HFFc6 (cell line): ENCODE measurements at regions not wholly inside any gene's neighbourhood (a gene's known extent, or its start where the extent isn't known, plus 50 kb on each side); places are given as distances from the start of the nearest gene placed in this dataset.
A peak's percentile ranks its signal among the peaks of the same experiment; 100 is the strongest.

Experiments
- DNase-seq: peaks from one replicate; pipeline ENCODE4 v3.0.0-alpha.2; 2018
- H3K27ac Mint-ChIP-seq: 2 replicates; pipeline ENCODE4 v1.8.0; 2020; ENCODE audit warnings: mild to moderate bottlenecking, mixed read lengths
- H3K27me3 Mint-ChIP-seq: 2 replicates; pipeline ENCODE4 v1.8.0; 2021; ENCODE audit warnings: mild to moderate bottlenecking, moderate library complexity, mixed read lengths; ENCODE audit not compliant: insufficient read depth
- H3K36me3 Mint-ChIP-seq: 2 replicates; pipeline ENCODE4 v1.8.0; 2021; ENCODE audit warnings: low read depth, mixed read lengths
- H3K4me1 Mint-ChIP-seq: 2 replicates; pipeline ENCODE4 v1.8.0; 2020; ENCODE audit warnings: low read depth, mixed read lengths
- H3K4me3 Mint-ChIP-seq: 2 replicates; pipeline ENCODE4 v1.8.0; 2020; ENCODE audit warnings: mild to moderate bottlenecking, moderate library complexity, mixed read lengths
- H3K9me3 Mint-ChIP-seq: 2 replicates; pipeline ENCODE4 v1.8.0; 2020; ENCODE audit warnings: mild to moderate bottlenecking, mixed read lengths
- TF ChIP-seq, protein P1 (sequence below): fragments of 200-600 bp; sonication (generic); IDR thresholded peaks from 2 replicates; pipeline ENCODE4 v1.5.0; 2021; ENCODE audit warnings: antibody characterized with exemption, mild to moderate bottlenecking

DNA sequence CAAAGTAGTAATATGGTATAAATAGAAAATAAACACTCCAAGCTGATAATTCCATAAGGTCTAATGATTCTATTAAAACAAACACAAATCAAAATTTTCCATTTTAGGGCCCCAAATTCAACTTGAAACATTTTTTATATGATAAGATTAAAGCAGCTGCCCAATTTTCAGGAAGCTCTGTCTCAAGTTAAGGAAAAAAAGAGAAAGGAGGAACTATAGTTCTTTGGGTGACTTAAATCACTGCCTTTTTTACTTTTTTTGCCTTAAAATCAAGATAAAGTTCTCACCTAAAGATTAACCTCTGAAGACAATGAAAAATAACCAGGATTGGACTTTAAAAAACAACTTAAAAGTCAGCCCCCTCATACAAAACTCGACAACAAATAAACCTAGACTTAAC lies 76.0 kb upstream of the IFNE start:
- H3K27ac Mint-ChIP-seq = peak overlapping the region; percentile 97
- no peak for DNase-seq
- H3K36me3 Mint-ChIP-seq = peaks cover 46% of the 10 kb centered on the region
- no peaks in the 10 kb centered on the region for H3K9me3 Mint-ChIP-seq
- TF ChIP-seq, protein P1, sequence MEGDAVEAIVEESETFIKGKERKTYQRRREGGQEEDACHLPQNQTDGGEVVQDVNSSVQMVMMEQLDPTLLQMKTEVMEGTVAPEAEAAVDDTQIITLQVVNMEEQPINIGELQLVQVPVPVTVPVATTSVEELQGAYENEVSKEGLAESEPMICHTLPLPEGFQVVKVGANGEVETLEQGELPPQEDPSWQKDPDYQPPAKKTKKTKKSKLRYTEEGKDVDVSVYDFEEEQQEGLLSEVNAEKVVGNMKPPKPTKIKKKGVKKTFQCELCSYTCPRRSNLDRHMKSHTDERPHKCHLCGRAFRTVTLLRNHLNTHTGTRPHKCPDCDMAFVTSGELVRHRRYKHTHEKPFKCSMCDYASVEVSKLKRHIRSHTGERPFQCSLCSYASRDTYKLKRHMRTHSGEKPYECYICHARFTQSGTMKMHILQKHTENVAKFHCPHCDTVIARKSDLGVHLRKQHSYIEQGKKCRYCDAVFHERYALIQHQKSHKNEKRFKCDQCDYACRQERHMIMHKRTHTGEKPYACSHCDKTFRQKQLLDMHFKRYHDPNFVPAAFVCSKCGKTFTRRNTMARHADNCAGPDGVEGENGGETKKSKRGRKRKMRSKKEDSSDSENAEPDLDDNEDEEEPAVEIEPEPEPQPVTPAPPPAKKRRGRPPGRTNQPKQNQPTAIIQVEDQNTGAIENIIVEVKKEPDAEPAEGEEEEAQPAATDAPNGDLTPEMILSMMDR = no peak
- peaks cover 47% of the 10 kb centered on the region for H3K4me1 Mint-ChIP-seq
- peak overlapping the region; percentile 98 for H3K4me3 Mint-ChIP-seq
- H3K27me3 Mint-ChIP-seq = peaks cover 4% of the 10 kb centered on the region; the same call in 1 of the 2 replicates

DNA sequence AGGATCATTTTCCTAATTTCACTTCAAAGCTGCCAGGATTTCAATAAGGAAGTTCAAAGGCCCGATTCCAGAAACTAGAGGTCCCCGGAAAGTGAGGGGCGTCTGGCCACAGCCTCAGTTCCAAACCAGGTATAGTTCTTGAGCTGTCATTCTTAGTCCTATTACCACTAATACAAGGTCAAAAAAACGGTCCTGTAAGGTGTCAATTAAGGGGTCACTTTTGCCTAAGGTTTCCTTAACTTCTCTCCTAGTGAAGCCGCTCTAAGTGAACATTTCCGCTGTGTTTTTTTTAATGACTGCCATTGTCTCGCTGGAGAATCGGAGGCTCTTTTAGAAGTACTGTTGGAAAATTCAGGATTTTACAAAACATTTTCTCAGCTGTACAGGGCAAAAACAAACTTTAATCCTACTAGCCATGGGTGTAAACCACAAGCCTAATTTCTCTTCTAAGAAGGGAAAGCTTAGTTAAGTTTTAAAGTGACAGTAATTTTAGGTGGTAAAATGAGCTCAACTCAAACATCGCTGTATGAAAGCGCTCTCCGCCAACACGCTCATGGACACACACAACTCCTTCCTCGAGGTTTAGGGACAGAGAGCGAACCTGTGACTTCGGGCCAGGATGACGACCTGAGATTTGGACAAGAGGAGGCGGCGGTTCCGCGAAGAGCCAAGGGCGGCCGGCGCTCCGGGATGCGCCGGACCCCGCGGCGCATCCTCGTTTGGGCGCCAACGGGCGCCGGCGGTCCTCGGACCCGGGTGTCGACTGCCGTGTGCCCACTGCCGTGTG lies 76.7 kb upstream of the IFNE start:
- peak overlapping the region; percentile 97 for H3K27ac Mint-ChIP-seq
- TF ChIP-seq, protein P1 = no peak
- peak overlapping the region; percentile 98 for H3K4me3 Mint-ChIP-seq
- peaks cover 46% of the 10 kb centered on the region for H3K36me3 Mint-ChIP-seq
- peaks cover 4% of the 10 kb centered on the region; the same call in 1 of the 2 replicates for H3K27me3 Mint-ChIP-seq
- H3K9me3 Mint-ChIP-seq = no peaks in the 10 kb centered on the region
- H3K4me1 Mint-ChIP-seq = peaks cover 44% of the 10 kb centered on the region
- DNase-seq = no peak

DNA sequence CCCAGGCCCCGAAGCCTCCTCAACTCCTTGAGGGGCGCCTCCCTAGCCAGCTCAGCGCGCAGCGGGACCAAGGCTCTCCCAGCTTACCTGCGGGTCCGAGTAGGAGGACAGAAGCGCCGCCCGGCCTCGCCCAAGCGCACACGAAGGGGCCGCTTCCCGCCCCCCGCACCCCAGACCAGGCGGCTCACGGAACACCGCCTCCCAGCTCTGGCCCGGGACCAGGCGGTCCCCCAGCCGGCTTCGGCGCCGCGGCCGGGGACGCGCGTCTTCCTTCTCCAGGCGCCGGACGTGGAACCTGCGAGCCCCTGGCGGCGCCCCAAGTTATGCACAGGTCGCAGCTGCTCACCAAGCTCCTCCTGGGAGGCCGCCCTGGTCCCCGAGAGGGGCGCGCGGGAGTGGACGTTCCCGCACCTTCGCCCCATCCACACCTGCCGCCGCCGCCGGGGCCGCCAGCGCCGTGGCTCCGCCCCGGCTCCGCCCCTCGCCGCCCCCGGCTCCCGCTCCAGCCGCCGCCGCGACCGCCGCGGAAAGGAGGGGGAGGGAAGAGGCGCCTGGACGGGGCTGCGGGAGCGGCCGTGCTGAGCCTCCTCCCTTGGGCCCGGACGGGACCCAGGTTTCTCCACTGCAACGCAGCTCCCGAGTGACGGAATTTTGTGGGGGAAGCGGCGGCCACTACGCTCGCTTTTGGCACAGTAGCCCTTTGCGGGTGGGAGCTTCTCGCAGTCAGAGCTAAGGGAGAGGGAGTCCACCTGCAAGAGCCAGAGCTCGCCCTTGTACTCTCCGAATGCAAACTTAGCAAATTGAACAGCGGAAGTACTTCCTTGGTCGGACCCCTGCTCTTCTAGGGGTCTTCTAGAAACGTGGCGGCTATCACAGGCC lies 77.5 kb upstream of the IFNE start:
- DNase-seq = peak; percentile 48
- H3K27ac Mint-ChIP-seq = peak overlapping the region; percentile 97

DNA sequence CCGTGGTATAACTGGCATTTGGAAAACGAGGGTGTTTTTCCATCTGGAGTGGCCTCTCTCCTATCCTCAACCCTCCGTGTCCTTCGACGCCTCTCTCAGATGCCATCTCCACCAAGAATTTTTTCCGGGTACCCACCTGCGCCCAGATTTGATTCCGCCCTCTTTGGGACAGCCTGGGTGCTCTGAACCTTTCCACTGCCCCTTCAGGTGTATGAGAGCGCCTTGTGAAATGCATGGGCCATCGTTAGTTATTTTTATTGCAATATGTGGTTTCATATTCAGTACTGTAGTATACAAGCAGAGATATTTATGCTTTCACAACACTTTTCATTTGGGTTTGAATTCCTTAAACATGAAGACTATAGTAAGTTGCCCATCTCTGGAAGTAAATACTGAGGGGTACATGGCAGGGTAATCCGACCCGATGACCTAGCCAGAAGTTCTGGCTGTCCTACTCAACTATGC lies 78.2 kb upstream of the IFNE start:
- Mint-ChIP-seq H3K36me3 (peaks cover 39% of the 10 kb centered on the region), H3K9me3 (no peaks in the 10 kb centered on the region), H3K27me3 (peaks cover 4% of the 10 kb centered on the region; the same call in 1 of the 2 replicates), H3K27ac (peak overlapping the region; percentile 95), H3K4me3 (peak overlapping the region; percentile 98), H3K4me1 (peaks cover 45% of the 10 kb centered on the region)
- DNase-seq = no peak
- TF ChIP-seq, protein P1 = no peak

More for the DNA sequence above, 77.5 kb upstream of the IFNE start:
- TF ChIP-seq, protein P1 = peak; percentile 25; the same call in 1 of the 2 replicates
- Mint-ChIP-seq H3K4me1 (peaks cover 45% of the 10 kb centered on the region), H3K9me3 (no peaks in the 10 kb centered on the region), H3K36me3 (peaks cover 44% of the 10 kb centered on the region), H3K4me3 (peak overlapping the region; percentile 98), H3K27me3 (peaks cover 4% of the 10 kb centered on the region; the same call in 1 of the 2 replicates)

DNA sequence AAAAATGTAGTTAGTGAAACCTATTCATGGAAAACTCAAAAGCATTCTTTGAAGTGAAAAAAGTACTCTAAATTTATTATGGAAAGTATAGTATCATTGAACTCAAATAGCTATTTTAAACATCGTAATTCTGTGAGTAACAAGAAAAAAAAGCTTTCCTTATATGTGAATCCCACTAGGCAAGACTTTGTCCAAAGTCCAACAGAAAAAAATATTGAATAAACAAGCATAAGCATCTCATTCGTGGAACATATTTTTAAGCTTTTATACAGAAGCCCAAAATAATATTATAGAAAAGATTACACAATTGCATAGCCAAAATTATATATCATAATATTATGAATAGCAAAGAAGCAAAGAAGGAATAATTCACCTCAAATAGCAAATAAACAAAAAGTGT lies 79.4 kb upstream of the IFNE start:
- H3K4me1 Mint-ChIP-seq = peaks cover 45% of the 10 kb centered on the region
- no peak overlapping the region for H3K27ac Mint-ChIP-seq
- peaks cover 4% of the 10 kb centered on the region; the same call in 1 of the 2 replicates for H3K27me3 Mint-ChIP-seq
- H3K4me3 Mint-ChIP-seq = no peak overlapping the region
- no peaks in the 10 kb centered on the region for H3K9me3 Mint-ChIP-seq
- peaks cover 34% of the 10 kb centered on the region for H3K36me3 Mint-ChIP-seq
- TF ChIP-seq, protein P1 = no peak
- DNase-seq = no peak
